H1 (cell line): ENCODE measurements at regions not wholly inside any gene's neighbourhood (a gene's known extent, or its start where the extent isn't known, plus 50 kb on each side); places are given as distances from the start of the nearest gene placed in this dataset.

Source experiments
- CTCF ChIA-PET: fragments of 300-600 bp; sonication (Branson Sonifier 250); formaldehyde crosslinking; loops from one replicate; lab custom pipeline; 2021; ENCODE audit not compliant: partially characterized antibody; lab: Charles Lee
- POLR2A ChIA-PET: fragments of 300-600 bp; sonication (Branson Sonifier 250); formaldehyde crosslinking; loops from one replicate; lab custom pipeline; 2021; ENCODE audit warnings: inconsistent platforms; ENCODE audit not compliant: partially characterized antibody; lab: Charles Lee
- DNase-seq, 2 experiments: peaks; one replicate each; pipeline versions ENCODE4 v3.0.0 to v3.0.0-alpha.2; 2010 to 2022; ENCODE audit warnings: low spot score in 2 of 2, low read depth in 1 of 2, mixed read lengths in 1 of 2
- FAIRE-seq: peaks from 2 replicates; lab custom pipeline; 2011; peaks lifted over from hg19 to GRCh38; lab: Jason Lieb, UNC
- H2AFZ ChIP-seq: 2 replicates; pipeline ENCODE4 v1.8.1; 2012; ENCODE audit warnings: low read length, inconsistent platforms
- H2AK5ac ChIP-seq: 2 replicates; pipeline ENCODE4 v1.6.1; 2013; ENCODE audit warnings: low read depth, low read length
- H2BK120ac ChIP-seq: replicated peaks from 2 replicates; pipeline ENCODE3; 2013; ENCODE audit warnings: low read depth, low read length, inconsistent platforms
- H2BK12ac ChIP-seq: 2 replicates; pipeline ENCODE4 v1.6.1; 2013; ENCODE audit warnings: low read depth, low read length
- H2BK15ac ChIP-seq: 2 replicates; pipeline ENCODE4 v1.6.1; 2013; ENCODE audit warnings: low read length
- H2BK20ac ChIP-seq: 2 replicates; pipeline ENCODE4 v1.6.1; 2013; ENCODE audit warnings: low read length
- H2BK5ac ChIP-seq: 2 replicates; pipeline ENCODE4 v1.6.1; 2013; ENCODE audit warnings: low read depth, low read length
- H3K14ac ChIP-seq: 2 replicates; pipeline ENCODE4 v1.6.1; 2013; ENCODE audit warnings: inconsistent platforms; ENCODE audit not compliant: insufficient read length
- H3K18ac ChIP-seq: 2 replicates; pipeline ENCODE4 v1.6.1; 2013; ENCODE audit warnings: low read length; ENCODE audit errors: extremely low read depth
- H3K23ac ChIP-seq: 2 replicates; pipeline ENCODE4 v1.6.1; 2013; ENCODE audit warnings: inconsistent platforms; ENCODE audit not compliant: insufficient read length
- H3K23me2 ChIP-seq: 2 replicates; pipeline ENCODE4 v1.6.1; 2013; ENCODE audit warnings: low read depth, low read length
- H3K27ac ChIP-seq: 2 replicates; pipeline ENCODE4 v1.6.1; 2011; ENCODE audit warnings: low read depth, low read length, inconsistent platforms
- H3K27me3 ChIP-seq, 4 experiments: replicated peaks in 1 of 4; 1 replicate in 1 of 4; 2 replicates in 3 of 4; pipeline versions ENCODE4 v1.6.1 to v1.8.1; 2011 to 2013; ENCODE audit warnings: low read length in 3 of 4, mild to moderate bottlenecking in 3 of 4, inconsistent platforms in 2 of 4, mixed read lengths in 2 of 4, moderate library complexity in 1 of 4; ENCODE audit not compliant: control insufficient read depth in 3 of 4, insufficient read depth in 3 of 4; ENCODE audit errors: extremely low read depth in 1 of 4
- H3K36me3 ChIP-seq, 4 experiments: 2 replicates each; pipeline versions ENCODE4 v1.6.1 to v1.8.1; 2011 to 2013; ENCODE audit warnings: mild to moderate bottlenecking in 4 of 4, low read length in 3 of 4, moderate library complexity in 2 of 4, control low read depth in 1 of 4, inconsistent platforms in 1 of 4; ENCODE audit not compliant: insufficient read depth in 4 of 4, control insufficient read depth in 2 of 4
- H3K4ac ChIP-seq: replicated peaks from 2 replicates; pipeline ENCODE3; 2013; ENCODE audit warnings: low read length, low read depth, mixed read lengths, inconsistent platforms; ENCODE audit not compliant: insufficient read length
- H3K4me1 ChIP-seq, 4 experiments: replicated peaks in 1 of 4; 1 replicate in 1 of 4; 2 replicates in 3 of 4; pipeline versions ENCODE4 v1.6.1 to v1.8.1; 2011 to 2013; ENCODE audit warnings: low read length in 3 of 4, inconsistent platforms in 2 of 4, mixed read lengths in 1 of 4; ENCODE audit not compliant: insufficient read depth in 4 of 4, control insufficient read depth in 3 of 4
- H3K4me2 ChIP-seq, 2 experiments: 2 replicates each; pipeline versions ENCODE4 v1.6.1 to v1.8.1; 2011 to 2013; ENCODE audit warnings: low read depth in 2 of 2, low read length in 2 of 2, control low read depth in 1 of 2, inconsistent platforms in 1 of 2, mild to moderate bottlenecking in 1 of 2; ENCODE audit not compliant: insufficient read depth in 1 of 2
- H3K4me3 ChIP-seq, 4 experiments: fragments of 200-600, 300-600 bp in 1 of 4; sonication (generic), shearing (Covaris generic), sonication (Bioruptor Twin) in 1 of 4; 2 replicates each; pipeline versions ENCODE4 v1.5.1 to v1.8.1; 2011 to 2016; ENCODE audit warnings: low read length in 4 of 4, low read depth in 3 of 4, control low read depth in 2 of 4, inconsistent platforms in 2 of 4, mild to moderate bottlenecking in 2 of 4, mixed read lengths in 1 of 4, moderate library complexity in 1 of 4; ENCODE audit not compliant: insufficient read depth in 2 of 4; ENCODE audit errors: extremely low read depth in 1 of 4
- H3K56ac ChIP-seq: replicated peaks from 2 replicates; pipeline ENCODE3; 2013; ENCODE audit warnings: low read depth, mild to moderate bottlenecking, mixed read lengths, low read length, inconsistent platforms; ENCODE audit not compliant: insufficient read length
- H3K79me1 ChIP-seq: 2 replicates; pipeline ENCODE4 v1.6.1; 2013; ENCODE audit warnings: low read depth, low read length, control low read depth
- H3K79me2 ChIP-seq, 2 experiments: 2 replicates each; pipeline versions ENCODE4 v1.6.1 to v1.8.1; 2012 to 2013; ENCODE audit warnings: low read length in 2 of 2, mild to moderate bottlenecking in 2 of 2, inconsistent platforms in 1 of 2; ENCODE audit not compliant: insufficient read depth in 2 of 2, control insufficient read depth in 1 of 2
- H3K9ac ChIP-seq, 4 experiments: replicated peaks in 1 of 4; 1 replicate in 1 of 4; 2 replicates in 3 of 4; pipeline versions ENCODE4 v1.6.1 to v1.8.1; 2011 to 2013; ENCODE audit warnings: low read depth in 3 of 4, low read length in 3 of 4, control low read depth in 2 of 4, mild to moderate bottlenecking in 2 of 4, moderate library complexity in 2 of 4, inconsistent platforms in 1 of 4; ENCODE audit errors: extremely low read depth in 1 of 4
- H3K9me3 ChIP-seq, 2 experiments: 2 replicates each; pipeline versions ENCODE4 v1.6.1 to v1.8.1; 2012 to 2013; ENCODE audit warnings: mild to moderate bottlenecking in 2 of 2, moderate library complexity in 2 of 2, control low read depth in 1 of 2, inconsistent platforms in 1 of 2, low read depth in 1 of 2, low read length in 1 of 2, mixed read lengths in 1 of 2; ENCODE audit not compliant: insufficient read depth in 2 of 2
- H4K20me1 ChIP-seq, 2 experiments: replicated peaks in 1 of 2; 2 replicates each; pipeline versions ENCODE3 to v1.8.1; 2011 to 2013; ENCODE audit warnings: inconsistent platforms in 2 of 2, low read length in 2 of 2, mild to moderate bottlenecking in 1 of 2; ENCODE audit not compliant: insufficient read depth in 2 of 2, control insufficient read depth in 1 of 2
- H4K5ac ChIP-seq: 2 replicates; pipeline ENCODE4 v1.6.1; 2013; ENCODE audit warnings: low read length, low read depth, mixed read lengths, inconsistent platforms; ENCODE audit not compliant: insufficient read length
- H4K8ac ChIP-seq: 2 replicates; pipeline ENCODE4 v1.8.0; 2013; ENCODE audit warnings: mild to moderate bottlenecking, moderate library complexity, low read length, inconsistent platforms; ENCODE audit not compliant: insufficient read depth; ENCODE audit errors: extremely low read depth
- H4K91ac ChIP-seq: replicated peaks from 2 replicates; pipeline ENCODE3; 2013; ENCODE audit warnings: low read length, mixed read lengths, inconsistent platforms; ENCODE audit not compliant: insufficient read length
- CTBP2 ChIP-seq: IDR thresholded peaks from 2 replicates; pipeline ENCODE4 v1.7.0; 2011; ENCODE audit warnings: borderline replicate concordance, mild to moderate bottlenecking, moderate library complexity, mixed read lengths, low read length; ENCODE audit not compliant: insufficient read depth, insufficient read length
- POLR2AphosphoS5 ChIP-seq: IDR thresholded peaks from 2 replicates; pipeline ENCODE4 v1.6.1; 2011; ENCODE audit warnings: low read depth, low read length
- SIRT6 ChIP-seq: IDR thresholded peaks from one replicate; pipeline ENCODE4 v1.7.1; 2012; ENCODE audit warnings: low read length, inconsistent platforms
- SP4 ChIP-seq: IDR thresholded peaks from 2 replicates; pipeline ENCODE4 v1.6.1; 2012; ENCODE audit warnings: low read length, inconsistent platforms
- WGBS, 2 experiments: shearing (Covaris generic) in 1 of 2; methylation state at CpG; one replicate each; pipeline versions ENCODE4 v1.1.6 to v1.1.7; 2013 to 2015; ENCODE audit warnings: low lambda C conversion rate in 2 of 2, mixed read lengths in 2 of 2, inconsistent platforms in 1 of 2, low coverage in 1 of 2, missing lambda C conversion rate in 1 of 2; ENCODE audit not compliant: insufficient replicate concordance in 2 of 2, insufficient coverage in 1 of 2, insufficient read length in 1 of 2; ENCODE audit errors: extremely low coverage in 1 of 2, missing lambda C conversion rate in 1 of 2; 5-methylcytosine and 5-hydroxymethylcytosine counted together

DNA sequence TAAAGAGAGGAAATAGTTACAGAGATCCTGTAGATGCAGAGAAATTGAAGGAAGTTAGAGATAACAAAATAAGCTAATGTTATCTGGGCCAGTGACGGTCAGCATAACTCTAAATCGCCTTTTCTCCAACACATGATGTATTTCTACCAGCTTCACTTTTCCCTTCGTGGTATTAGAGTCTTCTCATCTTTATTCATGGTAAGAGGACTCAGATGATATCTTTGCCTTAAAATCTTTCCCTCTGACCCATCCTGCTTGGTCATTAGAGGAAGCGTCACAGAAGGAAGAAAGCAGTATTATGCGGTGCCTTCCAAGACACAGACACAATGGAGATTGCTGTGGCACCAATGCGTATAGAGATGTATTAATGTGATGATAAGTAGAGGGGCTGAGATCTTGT, 320.7 kb upstream of the GOLIM4 start:
- no peak for DNase-seq
- Histone ChIP-seq H3K79me1 (no peaks in the 10 kb centered on the region), H4K91ac (no peak overlapping the region), H2BK15ac (no peak overlapping the region), H3K4me1 (peaks cover 0 to 3% (median 2%) of the 10 kb centered on the region in 4 experiments; a peak in 2 of 7 replicates), H2BK12ac (no peak overlapping the region), H2AK5ac (no peak overlapping the region), H3K14ac (no peak overlapping the region), H3K4me3 (no peak overlapping the region), H3K23ac (no peak overlapping the region), H3K9me3 (no peaks in the 10 kb centered on the region), H4K5ac (no peak overlapping the region), H3K27me3 (no peaks in the 10 kb centered on the region), H2BK120ac (no peak overlapping the region), H3K79me2 (no peaks in the 10 kb centered on the region), H2BK20ac (no peak overlapping the region), H3K4me2 (no peak overlapping the region), H4K20me1 (no peaks in the 10 kb centered on the region), H4K8ac (no peak overlapping the region), H3K56ac (no peak overlapping the region), H3K23me2 (no peaks in the 10 kb centered on the region), H2BK5ac (no peak overlapping the region), H2AFZ (no peak overlapping the region), H3K9ac (no peak overlapping the region), H3K27ac (no peak overlapping the region), H3K4ac (no peak overlapping the region), H3K36me3 (no peaks in the 10 kb centered on the region), H3K18ac (no peak overlapping the region)
- TF ChIP-seq SIRT6 (no peak), CTBP2 (no peak), POLR2AphosphoS5 (no peak), SP4 (no peak)
- WGBS, 2 experiments = 85% methylated on average over 6 of the region's 6 CpGs; no CpG with 5 or more reads in 1 of the 2 experiments
- FAIRE-seq = no peak
- POLR2A ChIA-PET = no interaction called here
- CTCF ChIA-PET = no interaction called here
